GM21576 (cell line): ENCODE measurements at regions not wholly inside any gene's neighbourhood (a gene's known extent, or its start where the extent isn't known, plus 50 kb on each side); places are given as distances from the start of the nearest gene placed in this dataset.

Experiments used
- ATAC-seq: cut with Tn5 transposase; IDR thresholded peaks from one replicate; pipeline ENCODE4 v1.9.1; 2021; ENCODE audit warnings: mild to moderate bottlenecking, moderate library complexity; ENCODE audit not compliant: unreplicated experiment

GRCh38 chr17:33809748-33810147 lies 445.3 kb upstream of the CCL2 start:
- ATAC-seq: no peak

DNA sequence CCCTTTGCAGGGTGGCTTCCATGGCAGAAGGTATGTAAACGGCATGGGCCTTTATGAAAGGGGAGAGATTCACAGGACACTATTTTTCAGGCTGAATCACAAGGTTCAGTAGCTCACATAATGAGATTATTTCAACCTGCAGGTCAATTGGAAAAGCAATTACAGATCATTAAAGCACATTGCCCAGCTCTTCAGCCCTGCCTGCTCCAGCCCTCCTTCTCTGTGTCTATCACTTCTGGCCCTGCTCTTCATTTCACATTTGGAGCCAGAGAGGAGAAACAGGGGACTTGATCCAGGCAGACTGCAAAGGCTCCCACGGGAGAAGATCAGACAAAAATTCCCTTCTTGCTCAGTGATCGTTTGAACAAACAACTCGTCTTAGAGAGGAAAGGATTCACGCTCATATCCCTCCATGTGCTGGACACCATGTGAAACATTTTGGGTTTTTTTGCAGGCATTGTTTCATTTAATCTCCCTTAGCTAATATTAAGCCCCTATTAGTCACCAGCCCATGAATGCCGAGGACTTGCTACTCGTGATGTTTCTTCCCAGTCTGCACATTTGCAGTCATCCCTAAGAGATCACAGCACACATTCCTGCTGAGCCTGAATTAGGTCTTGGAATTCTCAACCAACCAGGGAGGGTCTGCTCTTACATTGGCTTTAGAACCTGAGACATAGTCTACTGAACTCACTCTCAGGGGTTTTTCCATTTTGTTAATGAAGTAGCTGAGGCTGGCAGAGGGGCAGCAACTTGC lies 443.9 kb upstream of the CCL2 start:
- no peak for ATAC-seq

GRCh38 chr17:33811984-33812577 lies 443.0 kb upstream of the CCL2 start:
- no peak for ATAC-seq

- no peak for ATAC-seq
Observed at GRCh38 chr17:33814852-33815251, 440.2 kb upstream of the CCL2 start.

DNA sequence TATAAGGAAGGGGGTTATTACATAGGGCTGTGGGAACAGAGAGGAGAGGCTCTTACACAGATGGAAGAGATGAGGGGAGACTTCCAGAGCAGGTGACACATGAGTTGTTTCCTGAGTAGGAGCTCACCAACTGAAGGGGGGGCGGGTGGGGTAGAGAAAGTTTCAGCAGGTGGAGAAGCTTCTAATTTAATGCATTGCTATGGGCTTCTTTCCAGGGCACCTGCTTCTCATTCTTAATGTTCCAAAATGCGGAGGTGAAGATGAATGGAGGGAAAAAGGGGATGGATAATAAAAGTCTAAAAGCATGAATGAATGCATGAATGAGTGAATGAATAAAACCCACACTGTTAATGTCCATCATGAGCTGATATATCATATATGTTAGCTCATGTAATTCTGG lies 439.0 kb upstream of the CCL2 start:
- ATAC-seq: no peak

GRCh38 chr17:33816842-33817617 lies 438.1 kb upstream of the CCL2 start:
- ATAC-seq: no peak

- ATAC-seq: no peak
Observed at GRCh38 chr17:33819539-33819938, 435.5 kb upstream of the CCL2 start.

DNA sequence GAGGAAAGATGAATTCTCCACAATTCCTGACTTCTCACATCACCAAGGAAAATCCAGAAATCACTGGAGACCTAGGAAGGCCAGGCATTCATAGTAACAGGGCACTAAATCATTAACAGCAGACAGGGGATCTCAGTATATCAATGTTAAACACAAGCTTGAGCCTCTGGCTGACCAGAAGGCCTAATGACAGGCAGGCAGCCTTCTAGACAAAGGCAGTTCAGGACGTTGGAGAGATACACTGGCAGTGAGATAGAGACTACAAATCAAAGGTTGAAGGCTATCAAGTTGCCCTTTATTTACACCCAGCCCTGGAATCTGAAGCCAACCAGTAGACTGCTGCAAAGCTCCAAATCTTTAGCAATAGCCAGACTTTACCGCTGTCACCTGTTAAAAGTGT lies 422.8 kb upstream of the CCL2 start:
- no peak for ATAC-seq

- no peak for ATAC-seq
Observed at GRCh38 chr17:33837281-33837680, 417.8 kb upstream of the CCL2 start.

DNA sequence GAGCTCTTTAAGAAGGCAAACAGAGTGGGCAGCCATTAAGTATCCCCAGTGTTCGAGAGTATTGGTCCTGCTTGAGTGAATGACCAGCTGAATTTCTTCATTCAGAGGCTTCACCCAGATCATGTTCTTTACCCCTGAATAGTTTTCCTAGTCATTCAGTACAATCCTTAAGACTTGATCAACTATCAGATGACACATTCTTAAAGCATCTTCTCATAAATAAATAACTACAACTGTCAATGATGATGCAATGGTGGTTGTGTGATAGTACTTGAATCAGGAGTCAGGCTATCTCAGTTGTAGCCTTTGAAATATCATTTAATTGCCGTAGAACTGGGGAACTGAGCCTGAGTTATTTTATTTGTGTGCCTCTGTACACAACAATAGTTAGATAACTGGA lies 416.8 kb upstream of the CCL2 start:
- ATAC-seq: no peak

DNA sequence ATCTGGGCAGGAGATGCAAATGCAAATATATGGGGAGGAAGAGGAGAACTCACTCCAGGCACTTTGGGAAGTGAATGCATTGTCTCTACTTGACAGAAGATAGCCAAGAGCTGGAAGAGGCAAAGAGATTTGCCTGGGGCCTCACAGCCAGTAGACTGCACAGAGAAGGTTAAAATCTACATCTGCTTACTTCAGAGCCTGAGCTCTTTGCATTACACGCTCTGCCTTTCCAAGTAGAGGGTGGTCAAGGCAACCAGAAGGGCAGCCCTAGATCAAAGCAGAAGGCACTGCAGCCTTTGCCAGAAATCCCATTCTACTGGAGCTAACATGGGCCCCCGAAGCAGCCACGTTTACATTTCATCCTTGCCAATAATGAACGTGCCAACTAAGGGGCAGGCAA lies 407.2 kb upstream of the CCL2 start:
- no peak for ATAC-seq

GRCh38 chr17:33848433-33848832 lies 406.7 kb upstream of the CCL2 start:
- ATAC-seq: no peak

GRCh38 chr17:33854596-33854995 lies 400.5 kb upstream of the CCL2 start:
- ATAC-seq: no peak

- ATAC-seq: no peak
Observed at GRCh38 chr17:33858121-33858520, 397.0 kb upstream of the CCL2 start.

- no peak for ATAC-seq
Observed at GRCh38 chr17:33858682-33859081, 396.4 kb upstream of the CCL2 start.

DNA sequence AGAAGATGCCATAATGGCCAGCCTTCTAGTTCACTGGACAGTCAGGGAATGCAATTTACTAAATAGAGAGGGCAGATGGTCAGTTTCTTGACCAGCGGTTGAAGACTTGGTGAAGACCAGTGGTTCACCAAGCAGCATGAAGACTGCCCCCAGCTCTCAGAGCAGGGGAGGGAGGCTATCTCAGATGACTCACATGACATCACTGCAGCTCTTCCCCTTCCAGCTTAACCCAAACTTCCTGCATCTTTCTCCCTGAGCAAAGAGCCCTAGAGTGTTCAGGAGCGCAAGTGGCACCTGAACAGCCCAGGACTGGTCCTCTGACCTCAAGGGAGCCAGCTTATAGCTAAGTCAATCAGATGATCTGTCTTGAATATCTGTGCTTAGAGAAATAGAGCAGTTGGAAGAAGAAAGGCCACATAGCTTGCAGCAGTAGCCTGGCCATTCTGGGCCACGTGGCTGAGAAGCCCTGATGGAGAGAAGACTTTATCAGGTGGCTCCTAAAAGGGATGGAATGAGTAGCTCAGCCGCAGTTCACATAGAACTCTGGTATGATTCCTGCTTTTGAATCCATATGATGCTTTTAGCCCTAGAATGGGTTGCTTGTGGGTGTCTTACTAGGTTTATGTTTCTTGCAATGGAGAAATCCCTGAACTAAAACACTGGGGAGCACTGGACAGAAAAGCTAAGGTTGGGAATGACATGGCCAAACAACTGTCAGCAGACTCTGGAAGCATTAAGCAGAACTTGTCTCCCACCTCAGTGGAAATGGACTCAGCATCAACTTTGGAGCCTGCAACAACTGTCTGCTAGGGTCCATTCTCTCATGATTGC lies 392.1 kb upstream of the CCL2 start:
- no peak for ATAC-seq

- no peak for ATAC-seq
Observed at GRCh38 chr17:33864758-33865229, 390.3 kb upstream of the CCL2 start.

GRCh38 chr17:33868899-33869298 lies 386.2 kb upstream of the CCL2 start:
- ATAC-seq: no peak

DNA sequence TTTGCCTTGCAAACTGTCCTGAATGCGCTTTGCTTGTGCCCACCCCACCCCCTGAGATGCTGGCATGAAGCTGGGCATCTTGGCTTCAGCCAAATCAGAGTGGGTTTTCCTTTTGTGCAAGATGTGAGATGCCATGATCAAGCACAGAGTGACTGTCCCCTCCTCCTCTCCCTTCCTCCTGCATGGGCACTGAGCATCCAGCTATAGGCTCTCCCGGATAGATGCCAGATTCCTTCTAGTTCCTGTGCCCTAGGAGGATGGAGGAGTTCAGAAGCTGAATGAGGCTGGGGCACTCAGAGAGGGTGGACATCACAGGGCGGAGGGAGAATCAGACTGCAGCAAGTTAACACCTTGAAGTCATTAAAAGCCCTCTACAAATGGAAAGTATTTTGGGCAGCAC lies 384.1 kb upstream of the CCL2 start:
- no peak for ATAC-seq

DNA sequence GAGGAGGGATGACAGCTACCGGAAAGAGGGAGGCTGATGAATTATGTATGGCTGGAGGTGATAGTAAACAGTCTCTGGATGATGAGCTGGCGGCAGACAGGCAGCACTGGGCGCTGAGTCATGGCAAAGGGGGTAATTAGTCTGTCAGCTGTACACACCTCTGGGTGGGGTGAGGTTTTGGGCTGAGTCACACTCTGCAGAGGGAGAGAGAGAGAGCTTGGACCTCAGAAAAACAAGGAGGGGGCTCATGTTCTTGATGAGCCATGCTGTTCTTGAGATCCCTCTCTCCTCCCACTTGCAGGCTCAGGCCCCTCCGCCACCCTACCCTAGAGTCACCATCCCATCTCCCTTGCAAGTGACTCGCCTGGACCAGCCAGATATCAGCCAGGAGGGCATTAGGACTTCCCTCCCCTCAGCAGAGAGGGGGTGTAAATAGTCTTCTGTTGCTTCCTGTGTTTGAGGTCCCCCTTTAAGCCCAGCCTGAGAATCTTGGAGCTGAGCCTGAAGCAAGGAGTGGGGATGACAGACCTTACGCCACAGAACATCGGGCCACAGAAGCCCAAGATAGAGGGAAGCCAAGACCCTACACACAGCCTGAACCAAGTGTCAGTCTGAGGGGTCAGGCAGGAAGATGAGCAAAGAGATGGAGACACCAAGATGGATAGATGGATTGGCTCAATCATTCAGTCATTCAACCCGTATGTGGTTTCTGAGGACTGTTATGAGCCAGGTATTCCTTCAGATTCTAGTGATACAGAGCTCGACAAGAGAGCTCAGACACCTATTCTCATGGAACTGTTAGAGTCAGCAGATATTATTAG lies 383.2 kb upstream of the CCL2 start:
- no peak for ATAC-seq
